GM18511 (cell line): ENCODE measurements at regions not wholly inside any gene's neighbourhood (a gene's known extent, or its start where the extent isn't known, plus 50 kb on each side); places are given as distances from the start of the nearest gene placed in this dataset.

Source experiments
- ATAC-seq: cut with Tn5 transposase; IDR thresholded peaks from one replicate; pipeline ENCODE4 v1.9.1; 2021; ENCODE audit warnings: mild to moderate bottlenecking, moderate library complexity; ENCODE audit not compliant: unreplicated experiment

DNA sequence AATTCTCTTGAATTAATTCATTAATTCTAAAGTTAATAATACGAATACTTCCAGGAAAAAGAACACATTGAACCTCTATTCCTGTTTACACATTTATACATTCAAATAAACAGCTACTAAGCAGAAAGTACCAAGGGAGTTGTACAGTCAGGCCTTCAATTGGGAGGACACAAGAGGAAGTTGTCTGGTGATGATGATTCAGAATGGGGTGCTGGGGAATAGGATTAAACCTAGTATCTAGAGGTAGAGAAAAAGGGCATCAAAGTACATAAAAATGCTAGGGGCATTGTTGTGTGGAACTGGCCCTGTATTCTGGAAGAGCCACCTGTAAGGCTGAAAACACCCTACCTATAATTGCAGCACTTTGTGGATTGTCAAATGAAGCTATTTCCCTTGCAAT, 71.7 kb upstream of the MROH9 start:
- ATAC-seq = no peak

GRCh38 chr1:170864238-170864637, 71.1 kb upstream of the MROH9 start:
- no peak for ATAC-seq

- ATAC-seq = peak; percentile 65
Measured at GRCh38 chr1:170864876-170865538, 70.3 kb upstream of the MROH9 start.

DNA sequence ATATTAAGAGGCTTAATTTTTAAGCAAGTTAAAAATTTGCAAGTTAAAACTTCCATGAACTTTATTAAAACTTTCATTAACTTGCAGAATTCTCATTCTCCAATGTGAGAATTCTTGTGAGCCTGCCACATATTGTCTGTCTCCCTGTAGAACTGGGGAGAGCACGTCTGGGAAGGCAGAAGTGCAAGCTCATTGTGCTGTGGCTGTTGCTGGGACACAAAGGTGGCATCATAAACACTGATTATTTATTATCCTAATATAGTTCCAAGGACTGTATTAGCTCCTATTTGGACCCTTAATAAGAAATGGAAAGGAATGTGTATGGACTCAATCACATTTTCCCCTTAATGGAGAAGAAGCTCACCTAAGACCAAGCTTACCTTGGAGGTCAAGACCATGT, 68.7 kb upstream of the MROH9 start:
- no peak for ATAC-seq

DNA sequence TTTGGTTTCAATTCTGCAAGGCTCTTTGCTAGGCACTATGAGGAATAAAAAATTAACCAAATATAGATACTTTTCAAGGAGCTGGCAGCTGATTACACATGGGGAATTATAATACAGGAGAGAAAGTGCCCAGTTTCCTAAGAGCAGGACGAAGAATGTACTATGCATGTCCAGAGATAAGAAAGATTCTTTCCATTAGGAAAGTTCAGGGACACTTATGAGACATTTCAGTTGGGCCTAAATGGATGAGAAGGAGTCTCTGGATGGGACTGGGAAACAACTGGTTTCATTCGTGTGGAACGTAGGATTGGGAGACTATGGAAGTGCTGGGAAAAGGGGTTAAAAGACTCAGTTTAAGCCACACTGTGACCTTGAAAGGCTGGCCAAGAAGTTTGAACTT, 63.5 kb upstream of the MROH9 start:
- no peak for ATAC-seq

GRCh38 chr1:170872663-170873062, 62.7 kb upstream of the MROH9 start:
- peak; percentile 92 for ATAC-seq

DNA sequence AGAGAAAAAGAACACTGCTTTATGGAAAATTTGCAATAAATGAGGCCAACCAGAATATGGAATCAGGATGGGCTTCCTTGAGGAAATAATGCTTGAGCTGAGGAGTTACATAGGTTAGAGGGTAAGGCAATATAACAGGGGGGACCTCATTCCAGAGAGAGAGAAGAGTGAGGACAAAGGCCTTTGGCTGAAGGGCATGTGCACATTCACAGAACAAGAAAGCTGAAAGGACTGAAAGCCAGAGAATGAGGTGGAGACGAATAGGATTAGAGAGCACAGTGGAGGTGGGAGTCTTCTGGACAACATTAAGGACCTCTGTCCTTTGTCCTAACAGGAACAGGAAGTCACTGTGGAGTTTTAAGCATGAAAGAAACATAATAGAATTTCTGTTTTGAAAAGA, 60.7 kb upstream of the MROH9 start:
- no peak for ATAC-seq

- peak; percentile 51 for ATAC-seq
Measured at GRCh38 chr1:170881268-170882265, 53.8 kb upstream of the MROH9 start.
